T-helper 22 cell (primary cell): ENCODE measurements at regions not wholly inside any gene's neighbourhood (a gene's known extent, or its start where the extent isn't known, plus 50 kb on each side); places are given as distances from the start of the nearest gene placed in this dataset.
"Not testable (repeated sequence)": the region's sequence is repeated elsewhere in the genome, so short reads cannot be mapped to it uniquely, and the experiment has no call there.

Source experiments
- DNase-seq: peaks from one replicate; pipeline ENCODE4 v3.0.0-alpha.2; 2020; ENCODE audit warnings: low read depth

DNA sequence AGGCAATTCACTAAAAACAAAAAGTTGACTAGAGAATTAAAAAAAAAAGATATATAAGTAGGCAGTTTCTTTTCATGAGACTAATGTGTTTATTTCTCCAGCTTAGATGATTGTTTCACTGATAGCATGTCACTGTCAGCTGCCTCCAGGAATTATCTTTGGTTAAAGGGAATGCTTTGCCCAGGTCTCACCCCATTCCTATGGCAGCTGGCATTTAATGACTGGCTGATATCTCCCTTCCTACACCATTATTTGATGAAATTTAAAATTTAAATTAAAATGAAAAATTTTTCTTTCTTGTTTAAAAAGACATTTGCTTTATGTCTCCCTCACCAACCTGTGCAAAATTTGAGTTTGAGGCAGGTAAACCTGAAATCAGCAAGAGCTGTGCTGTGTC lies 214.5 kb upstream of the PRSS1 start:
- no peak for DNase-seq

GRCh38 chr7:142533920-142534319 lies 215.4 kb upstream of the PRSS1 start:
- no peak for DNase-seq

DNA sequence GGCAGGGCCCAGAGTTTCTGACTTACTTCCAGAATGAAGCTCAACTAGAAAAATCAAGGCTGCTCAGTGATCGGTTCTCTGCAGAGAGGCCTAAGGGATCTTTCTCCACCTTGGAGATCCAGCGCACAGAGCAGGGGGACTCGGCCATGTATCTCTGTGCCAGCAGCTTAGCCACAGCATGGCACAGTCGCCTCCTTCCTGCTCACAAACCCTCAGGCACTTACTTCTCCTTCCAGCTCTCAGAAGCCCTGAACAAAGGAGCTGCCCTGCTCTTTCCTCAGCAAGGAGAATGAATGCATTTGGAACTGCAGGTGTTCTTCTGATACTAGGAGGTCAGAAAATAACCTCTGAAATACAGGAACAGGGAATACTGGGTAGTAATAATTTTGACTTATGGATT lies 219.7 kb upstream of the PRSS1 start:
- no peak for DNase-seq

GRCh38 chr7:142528608-142529408 lies 220.5 kb upstream of the PRSS1 start:
- DNase-seq, result no peak

- no peak for DNase-seq
These were observed 225.3 kb upstream of the PRSS1 start for GRCh38 chr7:142523821-142524460.

DNA sequence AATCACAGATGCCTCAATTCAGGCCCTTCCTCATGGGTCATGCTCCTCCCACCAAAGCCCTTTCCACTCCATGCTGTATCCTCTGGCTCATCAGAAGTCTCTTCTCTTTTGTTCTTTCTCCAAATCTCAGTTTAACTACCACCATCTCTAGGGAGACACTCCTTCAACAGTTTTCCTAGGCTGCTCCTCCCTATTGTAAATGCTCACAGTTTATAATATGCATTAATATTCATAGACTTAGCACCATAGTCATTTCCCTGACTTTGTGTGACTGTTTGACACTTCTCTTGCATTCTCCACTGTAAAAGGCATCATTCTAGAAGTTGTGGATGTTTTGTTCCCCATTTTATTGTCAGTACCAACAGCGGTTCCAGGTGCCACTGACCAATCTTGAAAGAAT lies 226.5 kb upstream of the PRSS1 start:
- no peak for DNase-seq

DNA sequence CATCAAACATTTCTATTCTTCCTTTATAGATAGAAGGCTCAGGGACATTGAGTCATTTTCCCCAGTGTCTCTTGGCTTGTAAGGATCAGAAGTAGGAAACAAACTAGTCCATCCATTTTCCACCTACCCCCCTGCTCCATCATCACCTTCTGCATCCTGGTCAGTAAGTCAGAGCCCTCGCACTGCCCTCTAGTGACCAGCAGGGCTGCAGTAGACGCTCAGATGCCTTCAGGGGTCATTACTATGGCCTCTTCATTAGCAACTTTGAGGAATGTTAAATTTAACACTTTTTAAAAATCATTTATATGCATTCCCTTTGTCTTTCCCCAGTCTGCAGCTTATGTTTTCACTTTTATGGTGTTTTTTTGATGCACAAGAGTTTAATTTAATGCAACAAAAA lies 228.4 kb upstream of the PRSS1 start:
- not testable (repeated sequence) for DNase-seq

DNA sequence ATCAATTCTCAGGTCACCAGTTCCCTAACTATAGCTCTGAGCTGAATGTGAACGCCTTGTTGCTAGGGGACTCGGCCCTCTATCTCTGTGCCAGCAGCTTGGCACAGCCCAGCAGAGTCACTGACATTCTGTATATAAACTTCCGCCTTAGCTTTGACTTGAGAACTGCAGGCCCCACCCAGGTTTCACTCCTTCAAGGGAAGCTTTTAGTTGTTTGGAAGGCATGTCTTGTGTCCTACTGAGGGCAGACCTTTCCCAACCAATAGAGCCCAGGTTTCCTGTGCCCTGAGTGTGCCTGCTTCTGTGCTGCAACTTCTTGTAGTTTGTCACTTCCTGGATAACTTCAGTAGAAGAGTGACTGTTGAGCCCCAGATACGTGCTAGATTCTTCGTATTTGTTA lies 228.8 kb upstream of the PRSS1 start:
- DNase-seq, result not testable (repeated sequence)

GRCh38 chr7:142519079-142520078 lies 229.9 kb upstream of the PRSS1 start:
- no peak for DNase-seq

DNA sequence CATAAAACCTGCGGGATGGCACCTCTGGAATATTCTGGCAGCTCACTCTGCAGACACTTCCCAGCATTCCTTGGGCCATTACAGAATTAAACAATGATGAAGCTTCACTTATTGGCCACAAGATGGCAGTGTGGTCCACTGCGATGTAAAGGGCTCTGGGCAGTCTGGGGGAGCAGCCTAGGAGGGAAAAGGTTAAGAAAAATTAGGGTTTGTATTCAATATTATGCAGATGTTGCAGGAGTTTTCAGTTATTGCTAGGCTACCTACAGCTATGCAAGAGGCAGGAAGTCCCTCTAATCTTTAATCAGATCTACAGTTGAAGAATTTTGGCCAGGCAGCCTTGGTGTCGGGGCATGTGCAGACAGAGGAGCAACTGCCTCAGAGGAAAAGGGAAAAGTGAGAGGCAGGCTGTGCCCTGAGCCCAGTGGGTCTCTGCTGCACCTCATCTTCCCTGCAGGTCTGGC lies 233.2 kb upstream of the PRSS1 start:
- DNase-seq, result no peak

GRCh38 chr7:142514716-142515115 lies 234.6 kb upstream of the PRSS1 start:
- DNase-seq, result not testable (repeated sequence)

- DNase-seq, result no peak
These were observed 235.9 kb upstream of the PRSS1 start for GRCh38 chr7:142513178-142513955.

DNA sequence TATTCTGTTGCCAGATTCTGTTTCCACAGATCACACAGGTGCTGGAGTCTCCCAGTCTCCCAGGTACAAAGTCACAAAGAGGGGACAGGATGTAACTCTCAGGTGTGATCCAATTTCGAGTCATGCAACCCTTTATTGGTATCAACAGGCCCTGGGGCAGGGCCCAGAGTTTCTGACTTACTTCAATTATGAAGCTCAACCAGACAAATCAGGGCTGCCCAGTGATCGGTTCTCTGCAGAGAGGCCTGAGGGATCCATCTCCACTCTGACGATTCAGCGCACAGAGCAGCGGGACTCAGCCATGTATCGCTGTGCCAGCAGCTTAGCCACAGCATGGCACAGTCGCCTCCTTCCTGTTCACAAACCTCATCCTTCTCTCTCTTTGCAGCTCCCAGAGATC lies 237.5 kb upstream of the PRSS1 start:
- no peak for DNase-seq

DNA sequence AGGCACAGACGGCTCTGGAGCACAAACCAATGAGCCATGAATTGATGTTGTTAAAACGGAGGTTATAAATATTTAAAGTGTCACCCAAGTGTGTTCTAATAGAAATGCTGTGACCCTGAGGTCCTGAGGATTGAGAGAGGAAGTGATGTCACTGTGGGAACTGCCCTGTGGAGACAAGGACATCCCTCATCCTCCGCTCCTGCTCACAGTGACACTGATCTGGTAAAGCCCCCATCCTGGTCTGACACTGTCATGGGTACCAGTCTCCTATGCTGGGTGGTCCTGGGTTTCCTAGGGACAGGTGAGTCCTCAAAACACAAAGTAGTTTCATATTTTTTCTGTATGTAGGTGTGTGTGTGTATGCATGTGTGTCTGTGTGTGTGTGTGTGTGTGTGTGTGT lies 237.9 kb upstream of the PRSS1 start:
- no peak for DNase-seq

- DNase-seq, result not testable (repeated sequence)
These were observed 240.0 kb upstream of the PRSS1 start for GRCh38 chr7:142509235-142509634.

DNA sequence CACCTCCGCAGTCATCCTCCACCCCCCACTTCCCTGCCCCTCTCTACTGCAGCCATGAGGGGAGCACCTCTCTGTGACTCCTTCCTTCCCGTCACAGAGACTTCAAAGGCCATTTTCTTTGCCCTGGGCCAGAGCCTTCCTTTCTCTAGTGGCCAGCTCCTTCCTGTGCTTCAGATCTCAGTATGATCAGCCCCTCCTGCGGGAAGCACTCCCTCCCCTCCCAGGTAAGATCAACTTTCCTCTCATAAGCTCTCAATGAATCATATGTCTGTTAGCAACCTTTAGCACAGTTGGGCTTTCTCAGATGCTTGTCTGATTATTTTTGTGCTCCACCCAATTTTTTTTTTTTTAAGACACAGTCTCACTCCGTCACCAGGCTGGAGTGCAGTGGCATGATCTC lies 241.0 kb upstream of the PRSS1 start:
- DNase-seq, result peak; percentile 19

DNA sequence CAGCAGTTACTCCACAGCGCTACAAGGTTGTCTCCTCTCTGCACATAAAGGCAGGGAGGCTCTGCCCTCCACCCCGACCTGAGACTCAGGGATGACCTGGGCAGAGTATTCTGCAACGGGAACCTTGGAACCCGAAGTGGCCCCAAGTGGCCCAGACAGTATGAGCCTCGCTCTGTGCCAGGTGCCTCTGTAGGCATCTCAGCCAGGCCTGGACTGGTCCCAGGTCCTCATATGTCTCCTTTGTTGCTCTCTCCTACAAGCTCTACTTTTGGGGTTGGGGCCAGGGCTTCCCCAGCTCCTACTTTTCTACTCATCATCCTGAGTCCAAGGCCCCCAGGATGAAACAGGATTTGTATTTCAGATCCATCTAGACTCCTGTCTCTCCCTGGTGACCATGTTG lies 241.5 kb upstream of the PRSS1 start:
- no peak for DNase-seq

GRCh38 chr7:142507066-142507465 lies 242.2 kb upstream of the PRSS1 start:
- not testable (repeated sequence) for DNase-seq

GRCh38 chr7:142506601-142507000 lies 242.7 kb upstream of the PRSS1 start:
- no peak for DNase-seq

GRCh38 chr7:142503949-142504348 lies 245.3 kb upstream of the PRSS1 start:
- DNase-seq, result not testable (repeated sequence)

GRCh38 chr7:142503036-142503435 lies 245.2 kb upstream of the PRSS58 start:
- no peak for DNase-seq

DNA sequence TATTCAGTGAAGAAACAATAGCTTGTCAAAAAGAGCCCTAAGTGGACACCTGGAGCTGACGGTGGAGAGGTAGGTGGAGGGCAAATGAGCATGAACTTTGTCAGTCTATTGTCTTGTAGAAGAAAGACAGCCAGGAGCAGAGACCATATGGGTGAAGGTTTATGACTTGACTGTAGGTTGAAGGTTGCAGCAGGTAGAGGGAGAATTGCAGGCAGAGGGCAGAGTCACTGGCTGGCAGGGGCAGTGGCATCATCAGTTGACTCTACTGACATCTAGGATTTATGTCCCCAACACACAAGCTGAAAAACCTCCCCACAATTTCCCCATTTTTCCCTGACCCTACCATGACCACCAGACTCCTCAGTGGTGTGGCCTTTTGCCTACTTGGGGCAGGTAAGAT lies 243.6 kb upstream of the PRSS58 start:
- DNase-seq, result no peak
